GM12878 (cell line): ENCODE measurements at regions not wholly inside any gene's neighbourhood (a gene's known extent, or its start where the extent isn't known, plus 50 kb on each side); places are given as distances from the start of the nearest gene placed in this dataset.

ENCODE experiments used
- CTCF ChIP-seq, 3 experiments: IDR thresholded peaks in 2 of 3; conservative IDR thresholded peaks in 1 of 3; 2 replicates each; pipeline ENCODE4 v1.5.1; 2011; ENCODE audit warnings: low read depth in 3 of 3, low read length in 3 of 3, mild to moderate bottlenecking in 3 of 3, control low read depth in 2 of 3, moderate library complexity in 2 of 3, inconsistent platforms in 1 of 3, mixed read lengths in 1 of 3; ENCODE audit not compliant: control insufficient read depth in 2 of 3, insufficient read depth in 1 of 3; ENCODE audit errors: extremely low read depth in 1 of 3
- EZH2 ChIP-seq: IDR thresholded peaks from 2 replicates; pipeline ENCODE4 v1.6.1; 2012; ENCODE audit warnings: low read depth, mild to moderate bottlenecking, control low read depth, inconsistent platforms, low read length, borderline replicate concordance; ENCODE audit not compliant: control insufficient read depth
- FOXM1 ChIP-seq: IDR thresholded peaks from 2 replicates; pipeline ENCODE4 v1.6.1; 2012; ENCODE audit warnings: low read depth, mild to moderate bottlenecking, inconsistent platforms, low read length, moderate library complexity
- HDGF ChIP-seq: fragments of 450-650 bp; IDR thresholded peaks from 2 replicates; pipeline ENCODE4 v1.6.1; 2016; ENCODE audit warnings: antibody characterized with exemption
- NRF1 ChIP-seq: conservative IDR thresholded peaks from 2 replicates; pipeline ENCODE4 v1.6.1; 2011; ENCODE audit warnings: mild to moderate bottlenecking, low read depth, low read length, improper control_type of control experiment
- POLR2A ChIP-seq: IDR thresholded peaks from 2 replicates; pipeline ENCODE4 v1.6.1; 2011; ENCODE audit warnings: low read depth, mild to moderate bottlenecking, low read length
- POLR2AphosphoS2 ChIP-seq: IDR thresholded peaks from 2 replicates; pipeline ENCODE4 v1.6.1; 2011; ENCODE audit warnings: low read depth, mild to moderate bottlenecking, low read length, improper control_type of control experiment, moderate library complexity
- POLR2AphosphoS5 ChIP-seq: IDR thresholded peaks from 2 replicates; pipeline ENCODE4 v1.6.1; 2011; ENCODE audit warnings: mild to moderate bottlenecking, low read length, inconsistent platforms
- SP1 ChIP-seq: IDR thresholded peaks from one replicate; pipeline ENCODE4 v1.6.1; 2011; ENCODE audit warnings: low read depth, low read length
- ZNF24 ChIP-seq: fragments of 450-650 bp; IDR thresholded peaks from 2 replicates; pipeline ENCODE4 v1.6.1; 2017; ENCODE audit warnings: antibody characterized with exemption, mild to moderate bottlenecking

- TF ChIP-seq CTCF (IDR thresholded peaks at IDR 0.05 in 2 of 3, conservative IDR thresholded peaks at IDR 0.05 in 1 of 3; ENCODE audit: control insufficient read depth in 2 of 3, extremely low read depth in 1 of 3, insufficient read depth in 1 of 3, low read depth in 3 of 3, low read length in 3 of 3) (no peak), FOXM1 (no peak), EZH2 (no peak), NRF1 (no peak), HDGF (no peak), POLR2AphosphoS5 (no peak), SP1 (no peak), POLR2AphosphoS2 (no peak), ZNF24 (no peak), POLR2A (no peak)
Measured at GRCh38 chr5:89236900-89237299, 353.9 kb upstream of the MEF2C start.
